PFSK-1 (cell line): ENCODE measurements at regions not wholly inside any gene's neighbourhood (a gene's known extent, or its start where the extent isn't known, plus 50 kb on each side); places are given as distances from the start of the nearest gene placed in this dataset.

ENCODE experiments used
- FOXP2 ChIP-seq: optimal IDR thresholded peaks from 2 replicates; pipeline ENCODE3; 2011; ENCODE audit warnings: borderline replicate concordance, control low read depth, inconsistent platforms; ENCODE audit not compliant: insufficient read depth; ENCODE audit errors: extremely low read length, extremely low read depth
- POLR2AphosphoS5 ChIP-seq: IDR thresholded peaks from 2 replicates; pipeline ENCODE4 v1.6.1; 2012; ENCODE audit warnings: low read depth, mild to moderate bottlenecking, control low read depth, low read length, moderate library complexity
- REST ChIP-seq, 2 experiments: IDR thresholded peaks; 2 replicates each; pipeline versions ENCODE4 v1.6.1 to v1.8.0; 2011 to 2012; ENCODE audit warnings: low read depth in 2 of 2, low read length in 2 of 2, control low read depth in 1 of 2, inconsistent platforms in 1 of 2, mild to moderate bottlenecking in 1 of 2, moderate library complexity in 1 of 2; ENCODE audit not compliant: insufficient read depth in 1 of 2
- SIN3A ChIP-seq: IDR thresholded peaks from 2 replicates; pipeline ENCODE4 v1.6.1; 2012; ENCODE audit warnings: mild to moderate bottlenecking, low read length, moderate library complexity, borderline replicate concordance; ENCODE audit not compliant: insufficient read depth
- TAF1 ChIP-seq: IDR thresholded peaks from 2 replicates; pipeline ENCODE4 v1.6.1; 2012; ENCODE audit warnings: low read length, control low read depth, borderline replicate concordance; ENCODE audit not compliant: insufficient read depth

GRCh38 chr4:30783751-30784150 is 63.6 kb downstream of the PCDH7 start:
- TF ChIP-seq SIN3A = no peak

GRCh38 chr4:30789219-30789671 is 69.1 kb downstream of the PCDH7 start:
- TF ChIP-seq POLR2AphosphoS5 (no peak), TAF1 (no peak), REST (IDR thresholded peaks at IDR 0.05; ENCODE audit: insufficient read depth in 1 of 2, low read depth in 2 of 2, low read length in 2 of 2) (no peak), FOXP2 (no peak), SIN3A (no peak)

GRCh38 chr4:30790123-30790522 is 70.0 kb downstream of the PCDH7 start:
- TF ChIP-seq REST (IDR thresholded peaks at IDR 0.05; ENCODE audit: insufficient read depth in 1 of 2, low read depth in 2 of 2, low read length in 2 of 2) (no peak), TAF1 (no peak), SIN3A (no peak), FOXP2 (no peak), POLR2AphosphoS5 (no peak)

- TF ChIP-seq TAF1 (no peak), POLR2AphosphoS5 (no peak), FOXP2 (no peak), REST (IDR thresholded peaks at IDR 0.05; ENCODE audit: insufficient read depth in 1 of 2, low read depth in 2 of 2, low read length in 2 of 2) (no peak), SIN3A (no peak)
These were observed 70.8 kb downstream of the PCDH7 start for GRCh38 chr4:30790998-30791397.

GRCh38 chr4:30792601-30793000 is 72.4 kb downstream of the PCDH7 start:
- TF ChIP-seq TAF1 (no peak), FOXP2 (no peak), SIN3A (no peak), POLR2AphosphoS5 (no peak), REST (IDR thresholded peaks at IDR 0.05; ENCODE audit: insufficient read depth in 1 of 2, low read depth in 2 of 2, low read length in 2 of 2) (no peak)
